OCI-LY1 (cell line): ENCODE measurements at regions not wholly inside any gene's neighbourhood (a gene's known extent, or its start where the extent isn't known, plus 50 kb on each side); places are given as distances from the start of the nearest gene placed in this dataset.

ENCODE experiments used
- CTCF ChIP-seq: fragments of 200-600 bp; sonication (generic), shearing (Covaris generic); IDR thresholded peaks from 2 replicates; pipeline ENCODE4 v1.5.1; 2017; ENCODE audit warnings: mild to moderate bottlenecking, antibody characterized with exemption, low read length, moderate library complexity, mixed read lengths
- EZH2 ChIP-seq: fragments of 200-600 bp; sonication (generic), shearing (Covaris generic); IDR thresholded peaks from 2 replicates; pipeline ENCODE4 v1.8.0; 2017; ENCODE audit warnings: borderline replicate concordance, mixed run types, mild to moderate bottlenecking, antibody characterized with exemption, low read length, moderate library complexity, mixed read lengths

GRCh38 chr4:119930546-119930945 is 136.1 kb downstream of the MAD2L1 start:
- TF ChIP-seq CTCF (no peak), EZH2 (no peak)
